ENCODE measurements at regions not wholly inside any gene's neighbourhood (a gene's known extent, or its start where the extent isn't known, plus 50 kb on each side); places are given as distances from the start of the nearest gene placed in this dataset.
A peak's percentile ranks its signal among the peaks of the same experiment; 100 is the strongest.

DNA sequence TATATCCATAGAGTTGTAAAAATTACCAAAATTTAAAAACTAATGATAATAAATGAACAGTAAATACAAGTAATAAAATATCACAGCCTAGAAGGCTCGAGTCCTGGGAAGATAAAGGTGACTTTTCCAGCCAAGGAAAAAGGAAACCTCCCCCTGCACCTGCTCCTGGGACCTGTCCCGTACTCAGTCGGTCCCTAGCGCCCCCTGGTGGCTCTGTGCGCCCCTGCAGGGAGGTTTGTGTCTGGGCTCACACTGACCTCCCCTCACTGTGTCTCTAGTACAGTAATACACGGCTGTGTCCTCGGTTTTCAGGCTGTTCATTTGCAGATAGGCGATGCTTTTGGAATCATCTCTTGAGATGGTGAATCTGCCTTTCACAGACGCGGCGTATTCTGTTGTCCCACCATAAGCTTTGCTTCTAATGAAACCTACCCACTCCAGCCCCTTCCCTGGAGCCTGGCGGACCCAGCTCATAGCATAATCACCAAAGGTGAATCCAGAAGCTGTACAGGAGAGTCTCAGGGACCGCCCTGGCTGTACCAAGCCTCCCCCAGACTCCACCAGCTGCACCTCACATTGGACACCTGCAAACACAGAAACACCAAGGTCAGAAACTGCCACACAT lies 1030.4 kb downstream of the TMEM121 start:
- WGBS, 3 donors: 36 to 39% (median 38%) methylated on average over 13 of the region's 13 CpGs
- DNase-seq: peak in 1 of 2 donors; percentile 23
- no peaks in the 10 kb centered on the region for H3K36me3 ChIP-seq (ENCODE audit: insufficient read depth in 1 of 2, low read depth in 1 of 2)

DNA sequence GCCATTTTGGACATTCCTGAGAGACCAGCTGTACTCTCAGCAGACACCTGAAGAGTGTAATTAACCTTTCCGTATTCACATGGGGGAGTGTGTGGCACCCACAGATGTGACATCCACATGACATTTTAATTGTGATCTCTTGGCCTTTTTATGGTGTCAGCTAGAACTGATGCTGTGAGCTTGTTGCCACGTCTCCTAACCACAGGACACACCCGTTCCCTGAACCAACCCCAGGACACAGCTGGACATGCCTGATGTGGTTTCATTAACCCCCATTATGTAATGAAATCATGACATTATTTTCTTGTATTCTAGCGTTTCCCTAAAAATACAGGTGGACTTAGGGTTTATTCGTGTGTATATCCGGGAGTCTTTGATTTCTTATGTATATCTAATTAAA lies 1036.1 kb downstream of the TMEM121 start:
- intact Hi-C loops (cut with DNase I): no loop called here
- H3K36me3 ChIP-seq (ENCODE audit: insufficient read depth in 1 of 2, low read depth in 1 of 2): no peaks in the 10 kb centered on the region
- ATAC-seq (no peak), DNase-seq (no peak)
- WGBS, 3 donors: 33 to 44% (median 36%) methylated on average over 6 of the region's 6 CpGs
- H3K27ac ChIP-seq: no peak overlapping the region
- peaks cover 0 to 7% (median 0%) of the 10 kb centered on the region in 3 donors for H3K27me3 ChIP-seq (ENCODE audit: insufficient read depth in 3 of 3, low read length in 2 of 3)
- H3K9me3 ChIP-seq: no peaks in the 10 kb centered on the region
- H3K4me3 ChIP-seq: no peak overlapping the region
- TF ChIP-seq, protein P1, sequence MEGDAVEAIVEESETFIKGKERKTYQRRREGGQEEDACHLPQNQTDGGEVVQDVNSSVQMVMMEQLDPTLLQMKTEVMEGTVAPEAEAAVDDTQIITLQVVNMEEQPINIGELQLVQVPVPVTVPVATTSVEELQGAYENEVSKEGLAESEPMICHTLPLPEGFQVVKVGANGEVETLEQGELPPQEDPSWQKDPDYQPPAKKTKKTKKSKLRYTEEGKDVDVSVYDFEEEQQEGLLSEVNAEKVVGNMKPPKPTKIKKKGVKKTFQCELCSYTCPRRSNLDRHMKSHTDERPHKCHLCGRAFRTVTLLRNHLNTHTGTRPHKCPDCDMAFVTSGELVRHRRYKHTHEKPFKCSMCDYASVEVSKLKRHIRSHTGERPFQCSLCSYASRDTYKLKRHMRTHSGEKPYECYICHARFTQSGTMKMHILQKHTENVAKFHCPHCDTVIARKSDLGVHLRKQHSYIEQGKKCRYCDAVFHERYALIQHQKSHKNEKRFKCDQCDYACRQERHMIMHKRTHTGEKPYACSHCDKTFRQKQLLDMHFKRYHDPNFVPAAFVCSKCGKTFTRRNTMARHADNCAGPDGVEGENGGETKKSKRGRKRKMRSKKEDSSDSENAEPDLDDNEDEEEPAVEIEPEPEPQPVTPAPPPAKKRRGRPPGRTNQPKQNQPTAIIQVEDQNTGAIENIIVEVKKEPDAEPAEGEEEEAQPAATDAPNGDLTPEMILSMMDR (IDR thresholded peaks at IDR 0.05): no peak
- H3K4me1 ChIP-seq: no peaks in the 10 kb centered on the region

More for the DNA sequence above, 1030.4 kb downstream of the TMEM121 start:
- Histone ChIP-seq H3K9me3 (no peaks in the 10 kb centered on the region), H3K27me3 (ENCODE audit: insufficient read depth in 3 of 3, low read length in 2 of 3) (peaks cover 0 to 3% (median 0%) of the 10 kb centered on the region in 3 donors), H3K4me3 (no peak overlapping the region), H3K27ac (no peak overlapping the region), H3K4me1 (no peaks in the 10 kb centered on the region)
- intact Hi-C loops (cut with DNase I): no loop called here
- TF ChIP-seq, protein P1 (IDR thresholded peaks at IDR 0.05): peak; percentile 19
- ATAC-seq: no peak

DNA sequence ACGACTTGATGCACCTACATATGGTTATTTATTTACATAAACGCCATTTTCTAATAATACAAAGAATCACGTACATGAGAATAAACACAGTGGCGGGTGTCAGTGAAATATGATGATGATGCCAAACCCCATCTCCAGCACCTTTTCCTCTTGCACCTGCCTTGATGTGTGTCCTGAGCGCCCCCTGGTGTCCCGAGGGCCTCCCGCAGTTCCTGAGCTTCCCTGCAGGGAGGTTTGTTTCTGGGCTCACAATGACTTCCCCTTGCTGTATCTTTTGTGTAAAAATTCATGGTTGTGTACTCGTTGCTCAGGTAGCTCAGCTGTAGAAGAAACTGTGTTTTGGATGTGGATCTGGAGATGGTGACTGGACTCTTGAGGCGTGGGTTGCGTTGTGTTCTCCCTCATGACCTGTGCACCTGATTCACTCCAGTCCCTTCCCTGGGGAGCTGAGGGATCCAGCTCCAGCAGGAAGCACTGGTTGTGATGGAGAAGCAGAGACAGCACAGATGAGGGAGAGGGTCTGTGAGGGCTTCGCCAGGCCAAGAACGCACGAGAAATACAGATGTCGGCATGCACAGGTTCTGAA lies 1037.8 kb downstream of the TMEM121 start:
- ATAC-seq: no peak
- H3K9me3 ChIP-seq: no peaks in the 10 kb centered on the region

DNA sequence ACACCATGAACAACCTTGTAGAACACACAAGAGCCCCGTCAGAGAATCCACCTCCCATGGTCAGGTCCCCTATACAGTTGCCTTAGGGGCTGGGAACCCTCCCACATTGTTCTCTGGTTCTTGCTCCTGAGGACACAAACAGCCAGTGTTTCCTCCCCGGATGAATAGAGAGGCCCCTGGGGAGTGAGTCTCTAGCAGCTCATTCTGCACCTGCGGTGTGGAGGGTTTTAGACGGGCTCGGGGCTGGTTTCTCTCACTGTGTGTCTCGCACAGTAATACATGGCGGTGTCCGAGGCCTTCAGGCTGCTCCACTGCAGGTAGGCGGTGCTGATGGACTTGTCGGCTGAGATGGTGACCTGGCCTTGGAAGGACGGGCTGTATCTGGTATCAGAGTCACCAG lies 1052.1 kb downstream of the TMEM121 start:
- Histone ChIP-seq H3K9me3 (no peaks in the 10 kb centered on the region), H3K27ac (no peak overlapping the region), H3K4me3 (no peak overlapping the region), H3K27me3 (ENCODE audit: insufficient read depth in 3 of 3, low read length in 2 of 3) (no peaks in the 10 kb centered on the region), H3K4me1 (no peaks in the 10 kb centered on the region), H3K36me3 (ENCODE audit: insufficient read depth in 1 of 2, low read depth in 1 of 2) (no peaks in the 10 kb centered on the region)
- TF ChIP-seq, protein P1 (IDR thresholded peaks at IDR 0.05): no peak
- DNase-seq (no peak), ATAC-seq (no peak)
- intact Hi-C loops (cut with DNase I): no loop called here
- 72 to 78% (median 75%) methylated on average over 11 of the region's 11 CpGs for WGBS, 3 donors

More for the DNA sequence above, 1037.8 kb downstream of the TMEM121 start:
- no peak for DNase-seq
- Histone ChIP-seq H3K4me3 (no peak overlapping the region), H3K27me3 (ENCODE audit: insufficient read depth in 3 of 3, low read length in 2 of 3) (peaks cover 0 to 4% (median 0%) of the 10 kb centered on the region in 3 donors), H3K27ac (no peak overlapping the region), H3K4me1 (no peaks in the 10 kb centered on the region), H3K36me3 (ENCODE audit: insufficient read depth in 1 of 2, low read depth in 1 of 2) (no peaks in the 10 kb centered on the region)
- TF ChIP-seq, protein P1 (IDR thresholded peaks at IDR 0.05): no peak
- intact Hi-C loops (cut with DNase I): no loop called here
- WGBS, 3 donors: 49 to 51% (median 51%) methylated on average over 14 of the region's 14 CpGs
